ENCODE measurements at regions not wholly inside any gene's neighbourhood (a gene's known extent, or its start where the extent isn't known, plus 50 kb on each side); places are given as distances from the start of the nearest gene placed in this dataset.

DNA sequence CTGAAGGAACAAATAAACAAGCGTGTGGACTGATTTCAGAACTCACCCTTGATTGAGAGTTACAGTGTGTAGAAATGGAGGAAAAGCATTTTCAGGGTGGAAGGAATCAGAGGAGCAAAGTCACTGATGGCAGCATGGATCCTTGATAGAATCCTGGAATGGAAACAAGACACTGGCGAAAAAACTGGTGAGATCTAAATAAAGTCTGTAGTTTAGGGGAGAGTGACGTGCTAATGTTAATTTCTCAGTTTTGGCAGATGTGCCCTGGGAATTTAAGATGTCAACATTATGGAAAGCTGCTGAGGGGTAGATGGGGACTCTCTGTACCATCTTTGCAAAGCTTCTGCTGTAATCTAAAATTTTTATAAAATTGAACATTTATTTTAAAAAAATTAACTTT lies 378.0 kb downstream of the UQCRFS1 start:
- no peak for DNase-seq

DNA sequence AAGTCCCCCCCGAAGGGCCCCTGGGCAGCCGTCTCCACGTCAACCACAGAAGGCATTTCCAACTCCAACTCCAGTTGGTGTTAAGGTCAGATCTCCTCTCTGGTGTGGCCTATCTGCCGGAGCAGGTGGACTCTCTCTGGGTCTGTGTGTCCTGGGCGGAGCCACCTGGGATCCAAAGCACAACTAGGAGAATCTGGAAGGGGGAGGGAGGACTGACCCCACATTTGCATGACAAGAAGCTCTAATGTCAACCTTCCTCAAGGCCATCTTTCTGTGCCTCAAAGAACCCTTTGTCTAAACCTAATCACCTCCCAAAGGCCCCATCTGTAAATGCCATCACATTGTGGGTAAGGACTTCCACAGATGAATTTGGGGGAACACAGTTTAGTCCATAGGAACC lies 381.5 kb downstream of the UQCRFS1 start:
- DNase-seq, result no peak

- DNase-seq, result no peak
These were observed 383.2 kb downstream of the UQCRFS1 start for GRCh38 chr19:28829762-28830161.

- DNase-seq, result no peak
These were observed 383.6 kb downstream of the UQCRFS1 start for GRCh38 chr19:28829359-28829758.

GRCh38 chr19:28828276-28828870 lies 384.6 kb downstream of the UQCRFS1 start:
- DNase-seq, result no peak

DNA sequence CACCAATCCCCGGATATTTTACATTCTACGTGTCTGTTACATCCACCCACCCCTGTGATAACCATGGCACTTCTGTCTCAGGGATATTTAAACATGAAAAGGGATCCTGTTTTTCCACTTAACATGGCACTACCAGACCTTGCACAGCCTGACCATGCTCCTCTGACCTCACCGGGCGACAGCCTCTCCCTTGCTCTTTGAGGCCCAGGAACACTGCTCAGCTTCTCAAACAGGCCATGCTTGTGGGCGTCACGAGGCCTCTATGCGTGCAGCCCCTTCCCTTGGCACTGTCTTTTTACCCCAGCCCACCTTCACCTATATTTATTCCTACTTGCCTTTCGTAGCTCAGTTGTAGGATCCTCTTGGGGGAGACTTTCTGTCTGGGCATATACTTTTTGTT lies 385.6 kb downstream of the UQCRFS1 start:
- no peak for DNase-seq

DNA sequence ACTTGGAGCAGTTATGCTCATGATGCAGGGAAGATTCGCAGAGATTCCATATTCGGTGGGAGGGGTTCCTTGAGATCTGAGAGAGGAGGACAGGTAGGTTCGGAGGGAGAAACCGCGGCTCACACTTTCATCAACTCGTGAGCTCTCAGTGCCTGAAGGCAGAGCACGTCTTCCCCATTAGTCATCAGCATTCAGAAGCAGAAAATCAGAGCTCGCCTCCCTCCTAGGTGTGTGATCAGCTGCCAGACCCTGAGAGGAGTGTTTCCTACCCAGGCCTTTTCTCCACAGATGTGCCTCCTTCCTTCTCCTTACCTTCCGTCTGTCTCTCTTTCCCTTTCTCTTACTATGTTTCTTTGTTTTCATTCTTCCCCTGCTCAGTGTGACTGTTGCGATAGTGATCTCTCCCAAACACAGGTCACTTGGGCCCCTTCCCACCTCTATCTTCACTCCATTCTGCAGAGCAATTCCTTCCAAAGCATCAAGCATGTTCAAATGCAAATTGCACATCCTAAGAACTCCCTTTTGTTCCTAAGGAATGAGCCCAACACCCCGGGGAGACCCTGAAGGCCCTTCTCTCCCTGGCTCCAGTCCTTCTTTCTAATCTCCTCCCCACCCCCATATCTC lies 389.5 kb downstream of the UQCRFS1 start:
- no peak for DNase-seq

- DNase-seq, result no peak
These were observed 392.7 kb downstream of the UQCRFS1 start for GRCh38 chr19:28820289-28820688.

DNA sequence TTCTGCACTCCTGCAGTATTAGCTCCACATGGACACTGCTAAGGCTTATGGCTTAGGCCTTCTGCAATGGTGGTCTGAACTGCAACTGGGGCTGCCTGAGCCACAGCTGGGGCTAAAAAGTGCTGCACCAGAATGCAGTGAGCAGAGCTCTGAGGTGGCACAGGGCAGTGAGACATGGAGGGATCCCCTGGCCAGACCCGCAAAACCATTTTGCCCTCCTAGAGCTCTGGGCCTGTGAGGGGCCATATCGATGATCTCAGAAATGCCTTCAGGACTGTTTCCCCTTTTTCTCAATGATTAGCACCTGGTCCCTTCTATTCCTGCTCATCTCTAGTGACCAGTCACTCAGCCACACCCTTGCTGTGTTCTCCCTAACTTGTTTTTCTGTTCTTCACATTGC lies 397.7 kb downstream of the UQCRFS1 start:
- DNase-seq, result no peak

DNA sequence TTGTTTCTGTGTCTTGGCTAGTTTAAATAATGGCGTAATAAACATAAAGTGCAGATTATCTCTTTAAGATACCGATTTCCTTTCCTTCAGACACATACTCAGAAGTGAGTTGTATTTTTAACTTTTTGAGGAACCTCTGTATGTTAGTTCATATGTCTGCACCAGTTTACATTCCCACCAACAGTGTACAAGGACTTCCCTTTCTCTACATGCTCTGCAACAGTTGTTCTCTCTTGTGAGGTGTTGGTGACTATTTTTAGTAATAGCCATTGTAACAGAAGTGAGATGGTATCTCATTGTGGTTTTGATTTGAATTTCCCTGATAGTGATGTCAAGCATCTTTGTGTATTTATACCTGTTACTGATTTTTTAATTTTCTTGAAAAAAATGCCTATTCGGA lies 418.6 kb downstream of the UQCRFS1 start:
- no peak for DNase-seq

- no peak for DNase-seq
These were observed 419.4 kb downstream of the UQCRFS1 start for GRCh38 chr19:28793391-28794168.

GRCh38 chr19:28785971-28786370 lies 427.0 kb downstream of the UQCRFS1 start:
- no peak for DNase-seq

DNA sequence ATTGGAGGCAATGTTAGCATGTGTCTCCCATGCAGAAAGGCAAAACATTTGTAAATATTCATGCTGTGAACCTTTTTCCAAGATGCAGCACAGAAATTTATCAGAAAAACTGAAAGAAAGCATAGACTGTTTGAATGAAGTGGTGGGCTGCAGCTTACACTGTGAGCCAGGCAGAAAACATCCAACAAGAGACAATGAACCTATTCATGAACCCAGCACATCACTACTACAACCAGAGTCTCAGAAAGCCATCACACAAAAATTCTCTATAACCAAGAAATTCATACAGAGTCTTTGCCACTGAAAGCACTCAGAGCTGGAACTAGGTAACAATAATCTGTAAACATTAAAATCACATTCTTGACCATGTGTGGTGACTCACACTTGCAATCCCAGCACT lies 448.9 kb downstream of the UQCRFS1 start:
- DNase-seq, result no peak

- DNase-seq, result no peak
These were observed 466.5 kb downstream of the UQCRFS1 start for GRCh38 chr19:28746478-28746877.

GRCh38 chr19:28744943-28745342 lies 468.0 kb downstream of the UQCRFS1 start:
- DNase-seq, result no peak

DNA sequence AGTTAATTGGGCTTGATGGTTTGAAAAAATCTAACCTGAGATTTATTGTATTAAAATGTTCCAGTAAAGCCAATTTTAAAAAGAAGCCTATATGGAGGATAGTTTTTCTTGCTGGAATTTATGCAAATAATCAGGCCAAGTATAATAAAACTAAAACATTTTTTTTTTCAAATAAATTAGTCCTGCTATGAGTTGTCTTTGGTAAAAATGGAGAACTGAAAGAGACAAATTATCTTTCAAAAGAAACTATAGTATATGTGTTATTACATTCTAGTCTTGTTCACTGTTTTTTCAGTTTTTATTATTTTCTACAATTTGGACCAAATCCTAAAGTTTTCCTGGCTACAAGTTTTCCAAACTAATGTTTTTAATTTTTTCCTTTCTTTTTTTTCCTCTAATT lies 468.9 kb downstream of the UQCRFS1 start:
- DNase-seq, result no peak

- peak; percentile 27 for DNase-seq
These were observed 475.7 kb downstream of the UQCRFS1 start for GRCh38 chr19:28737021-28737895.

GRCh38 chr19:28736528-28736927 lies 476.4 kb downstream of the UQCRFS1 start:
- DNase-seq, result no peak

- DNase-seq, result no peak
These were observed 481.4 kb downstream of the UQCRFS1 start for GRCh38 chr19:28731577-28731976.

- no peak for DNase-seq
These were observed 482.0 kb downstream of the UQCRFS1 start for GRCh38 chr19:28730791-28731512.

DNA sequence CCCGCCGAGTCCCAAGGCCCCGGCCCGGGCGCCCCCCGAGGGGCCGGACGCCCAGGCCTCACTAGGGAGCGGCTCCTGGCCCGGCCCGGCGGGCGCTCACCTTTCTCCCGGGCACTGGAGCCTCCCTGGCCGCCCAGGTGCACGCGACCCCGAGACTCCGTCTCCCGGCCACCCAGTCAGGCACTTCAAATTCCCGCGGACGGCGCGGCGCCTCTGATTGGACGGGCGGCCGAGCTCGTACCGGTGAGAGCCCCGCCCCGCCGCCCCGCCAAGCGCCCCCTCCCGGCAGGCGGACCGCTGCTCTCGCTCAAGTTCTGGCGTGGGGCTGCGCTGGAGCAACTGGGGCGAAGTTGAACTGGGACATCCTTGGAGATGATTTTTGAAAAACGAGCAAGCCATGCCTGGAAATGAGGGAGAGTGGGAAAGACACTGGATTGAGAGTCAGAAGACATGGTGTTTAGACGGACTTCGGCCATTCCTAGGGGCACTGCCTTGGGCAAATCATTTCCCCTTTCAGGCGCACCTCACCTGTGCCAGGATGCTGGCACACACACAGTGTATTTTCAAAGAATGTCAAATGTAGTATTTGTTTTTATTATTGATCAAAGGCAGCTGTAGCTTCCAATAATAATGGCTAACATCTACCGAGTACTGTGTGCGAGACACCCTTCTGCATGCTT lies 485.3 kb downstream of the UQCRFS1 start:
- no peak for DNase-seq
